Bronchial epithelial cell (primary cell): ENCODE measurements at regions not wholly inside any gene's neighbourhood (a gene's known extent, or its start where the extent isn't known, plus 50 kb on each side); places are given as distances from the start of the nearest gene placed in this dataset.

ENCODE experiments used
- DNase-seq: peaks from one replicate; pipeline ENCODE4 v3.0.0-alpha.2; 2010; ENCODE audit warnings: low read depth
- FAIRE-seq: peaks from 2 replicates; lab custom pipeline; 2011; peaks lifted over from hg19 to GRCh38; lab: Jason Lieb, UNC
- H3K27me3 ChIP-seq: 2 replicates; pipeline ENCODE4 v1.5.1; 2011; ENCODE audit warnings: low read length; ENCODE audit not compliant: control insufficient read depth, insufficient read depth
- H3K36me3 ChIP-seq: 2 replicates; pipeline ENCODE4 v1.5.1; 2011; ENCODE audit warnings: low read length; ENCODE audit not compliant: control insufficient read depth, insufficient read depth
- H3K4me3 ChIP-seq: 2 replicates; pipeline ENCODE4 v1.5.1; 2011; ENCODE audit warnings: mild to moderate bottlenecking, low read depth, low read length, control low read depth
- CTCF ChIP-seq: IDR thresholded peaks from 2 replicates; pipeline ENCODE4 v1.5.1; 2011; ENCODE audit warnings: mild to moderate bottlenecking, moderate library complexity, low read length, control low read depth, inconsistent platforms; ENCODE audit not compliant: insufficient read depth, severe bottlenecking

GRCh38 chr18:33863912-33864311 lies 285.9 kb downstream of the ASXL3 start:
- no peak for FAIRE-seq

GRCh38 chr18:33854827-33855139 lies 276.8 kb downstream of the ASXL3 start:
- Histone ChIP-seq H3K36me3 (no peaks in the 10 kb centered on the region), H3K4me3 (no peak overlapping the region), H3K27me3 (no peaks in the 10 kb centered on the region)
- no peak for DNase-seq
- FAIRE-seq = no peak
- no peak for TF ChIP-seq CTCF

More at GRCh38 chr18:33863912-33864311, 285.9 kb downstream of the ASXL3 start:
- TF ChIP-seq CTCF = no peak
- H3K4me3 ChIP-seq = no peak overlapping the region
- H3K27me3 ChIP-seq = no peaks in the 10 kb centered on the region
- H3K36me3 ChIP-seq = no peaks in the 10 kb centered on the region
- DNase-seq = no peak

GRCh38 chr18:33854086-33854826 lies 276.2 kb downstream of the ASXL3 start:
- no peak for DNase-seq
- no peak overlapping the region for H3K4me3 ChIP-seq
- H3K27me3 ChIP-seq = no peaks in the 10 kb centered on the region
- no peaks in the 10 kb centered on the region for H3K36me3 ChIP-seq
- TF ChIP-seq CTCF = no peak
- FAIRE-seq = no peak

GRCh38 chr18:33853187-33853586 lies 275.2 kb downstream of the ASXL3 start:
- H3K36me3 ChIP-seq = no peaks in the 10 kb centered on the region
- no peaks in the 10 kb centered on the region for H3K27me3 ChIP-seq
- no peak overlapping the region for H3K4me3 ChIP-seq
- no peak for TF ChIP-seq CTCF
- FAIRE-seq (no peak), DNase-seq (no peak)

GRCh38 chr18:33851546-33852078 lies 273.6 kb downstream of the ASXL3 start:
- Histone ChIP-seq H3K36me3 (no peaks in the 10 kb centered on the region), H3K27me3 (no peaks in the 10 kb centered on the region), H3K4me3 (no peak overlapping the region)
- FAIRE-seq (no peak), DNase-seq (no peak)
- no peak for TF ChIP-seq CTCF

GRCh38 chr18:33849731-33850130 lies 271.7 kb downstream of the ASXL3 start:
- FAIRE-seq = no peak
- no peak for DNase-seq
- H3K36me3 ChIP-seq = no peaks in the 10 kb centered on the region

More at GRCh38 chr18:33849731-33850130, 271.7 kb downstream of the ASXL3 start:
- no peaks in the 10 kb centered on the region for H3K27me3 ChIP-seq
- no peak overlapping the region for H3K4me3 ChIP-seq
- no peak for TF ChIP-seq CTCF
